H1 (cell line): ENCODE measurements at regions not wholly inside any gene's neighbourhood (a gene's known extent, or its start where the extent isn't known, plus 50 kb on each side); places are given as distances from the start of the nearest gene placed in this dataset.

Experiments used
- BRCA1 ChIP-seq: IDR thresholded peaks from 2 replicates; pipeline ENCODE4 v1.6.1; 2012; ENCODE audit warnings: low read depth, low read length, improper control_type of control experiment
- HDAC6 ChIP-seq: IDR thresholded peaks from one replicate; pipeline ENCODE4 v1.7.1; 2012; ENCODE audit warnings: low read depth, mild to moderate bottlenecking, inconsistent platforms, low read length, moderate library complexity
- RBBP5 ChIP-seq: IDR thresholded peaks from 2 replicates; pipeline ENCODE4 v1.7.1; 2012; ENCODE audit warnings: low read depth, mild to moderate bottlenecking, inconsistent platforms, low read length, moderate library complexity, borderline replicate concordance
- SP2 ChIP-seq: IDR thresholded peaks from 2 replicates; pipeline ENCODE4 v1.6.1; 2012; ENCODE audit warnings: mild to moderate bottlenecking, low read length, inconsistent platforms
- TF ChIP-seq, protein P1 (sequence below): fragments of 300-600 bp; sonication (generic); IDR thresholded peaks from 2 replicates; pipeline ENCODE4 v1.7.1; 2012; ENCODE audit warnings: low read length, moderate library complexity, mild to moderate bottlenecking, inconsistent platforms; ENCODE audit not compliant: insufficient replicate concordance
- TF ChIP-seq, protein P2 (sequence below): IDR thresholded peaks from 2 replicates; pipeline ENCODE4 v1.6.1; 2011; ENCODE audit warnings: low read depth, mild to moderate bottlenecking, low read length; ENCODE audit not compliant: insufficient read depth

DNA sequence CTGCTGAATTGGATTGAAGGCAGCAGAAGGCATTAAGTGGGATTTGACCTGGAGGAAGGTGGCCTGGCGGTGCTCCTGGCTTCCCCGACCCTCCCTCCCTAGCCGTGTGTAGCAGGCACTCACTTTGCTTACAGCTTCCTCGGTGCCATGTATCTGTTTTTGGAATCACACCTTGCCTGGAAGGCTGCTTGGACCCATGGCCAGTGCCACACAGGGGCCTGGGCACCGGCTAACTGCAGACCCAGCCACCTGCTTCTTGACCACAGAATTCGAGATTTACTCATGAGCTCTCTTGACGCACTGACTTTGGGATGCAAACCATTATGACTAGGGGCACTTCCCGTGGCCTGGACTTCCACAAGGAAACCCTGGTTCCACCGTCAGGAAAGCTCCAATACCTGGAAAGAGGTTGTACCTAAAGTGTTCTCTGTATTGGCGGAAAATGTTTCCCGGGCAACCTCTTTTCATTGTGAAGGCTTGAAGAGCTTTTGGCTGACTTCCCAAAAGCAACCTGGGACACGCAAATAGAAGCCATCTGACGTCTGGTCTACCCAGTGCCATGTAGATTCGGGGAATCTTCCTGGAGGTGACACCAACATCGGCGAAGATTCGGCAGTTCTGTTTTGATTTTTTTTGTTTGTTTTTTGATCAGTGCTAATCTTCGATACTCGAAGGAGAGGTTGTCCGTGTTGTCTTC lies 125.6 kb upstream of the RTL1 start (continued):
- TF ChIP-seq, protein P1, sequence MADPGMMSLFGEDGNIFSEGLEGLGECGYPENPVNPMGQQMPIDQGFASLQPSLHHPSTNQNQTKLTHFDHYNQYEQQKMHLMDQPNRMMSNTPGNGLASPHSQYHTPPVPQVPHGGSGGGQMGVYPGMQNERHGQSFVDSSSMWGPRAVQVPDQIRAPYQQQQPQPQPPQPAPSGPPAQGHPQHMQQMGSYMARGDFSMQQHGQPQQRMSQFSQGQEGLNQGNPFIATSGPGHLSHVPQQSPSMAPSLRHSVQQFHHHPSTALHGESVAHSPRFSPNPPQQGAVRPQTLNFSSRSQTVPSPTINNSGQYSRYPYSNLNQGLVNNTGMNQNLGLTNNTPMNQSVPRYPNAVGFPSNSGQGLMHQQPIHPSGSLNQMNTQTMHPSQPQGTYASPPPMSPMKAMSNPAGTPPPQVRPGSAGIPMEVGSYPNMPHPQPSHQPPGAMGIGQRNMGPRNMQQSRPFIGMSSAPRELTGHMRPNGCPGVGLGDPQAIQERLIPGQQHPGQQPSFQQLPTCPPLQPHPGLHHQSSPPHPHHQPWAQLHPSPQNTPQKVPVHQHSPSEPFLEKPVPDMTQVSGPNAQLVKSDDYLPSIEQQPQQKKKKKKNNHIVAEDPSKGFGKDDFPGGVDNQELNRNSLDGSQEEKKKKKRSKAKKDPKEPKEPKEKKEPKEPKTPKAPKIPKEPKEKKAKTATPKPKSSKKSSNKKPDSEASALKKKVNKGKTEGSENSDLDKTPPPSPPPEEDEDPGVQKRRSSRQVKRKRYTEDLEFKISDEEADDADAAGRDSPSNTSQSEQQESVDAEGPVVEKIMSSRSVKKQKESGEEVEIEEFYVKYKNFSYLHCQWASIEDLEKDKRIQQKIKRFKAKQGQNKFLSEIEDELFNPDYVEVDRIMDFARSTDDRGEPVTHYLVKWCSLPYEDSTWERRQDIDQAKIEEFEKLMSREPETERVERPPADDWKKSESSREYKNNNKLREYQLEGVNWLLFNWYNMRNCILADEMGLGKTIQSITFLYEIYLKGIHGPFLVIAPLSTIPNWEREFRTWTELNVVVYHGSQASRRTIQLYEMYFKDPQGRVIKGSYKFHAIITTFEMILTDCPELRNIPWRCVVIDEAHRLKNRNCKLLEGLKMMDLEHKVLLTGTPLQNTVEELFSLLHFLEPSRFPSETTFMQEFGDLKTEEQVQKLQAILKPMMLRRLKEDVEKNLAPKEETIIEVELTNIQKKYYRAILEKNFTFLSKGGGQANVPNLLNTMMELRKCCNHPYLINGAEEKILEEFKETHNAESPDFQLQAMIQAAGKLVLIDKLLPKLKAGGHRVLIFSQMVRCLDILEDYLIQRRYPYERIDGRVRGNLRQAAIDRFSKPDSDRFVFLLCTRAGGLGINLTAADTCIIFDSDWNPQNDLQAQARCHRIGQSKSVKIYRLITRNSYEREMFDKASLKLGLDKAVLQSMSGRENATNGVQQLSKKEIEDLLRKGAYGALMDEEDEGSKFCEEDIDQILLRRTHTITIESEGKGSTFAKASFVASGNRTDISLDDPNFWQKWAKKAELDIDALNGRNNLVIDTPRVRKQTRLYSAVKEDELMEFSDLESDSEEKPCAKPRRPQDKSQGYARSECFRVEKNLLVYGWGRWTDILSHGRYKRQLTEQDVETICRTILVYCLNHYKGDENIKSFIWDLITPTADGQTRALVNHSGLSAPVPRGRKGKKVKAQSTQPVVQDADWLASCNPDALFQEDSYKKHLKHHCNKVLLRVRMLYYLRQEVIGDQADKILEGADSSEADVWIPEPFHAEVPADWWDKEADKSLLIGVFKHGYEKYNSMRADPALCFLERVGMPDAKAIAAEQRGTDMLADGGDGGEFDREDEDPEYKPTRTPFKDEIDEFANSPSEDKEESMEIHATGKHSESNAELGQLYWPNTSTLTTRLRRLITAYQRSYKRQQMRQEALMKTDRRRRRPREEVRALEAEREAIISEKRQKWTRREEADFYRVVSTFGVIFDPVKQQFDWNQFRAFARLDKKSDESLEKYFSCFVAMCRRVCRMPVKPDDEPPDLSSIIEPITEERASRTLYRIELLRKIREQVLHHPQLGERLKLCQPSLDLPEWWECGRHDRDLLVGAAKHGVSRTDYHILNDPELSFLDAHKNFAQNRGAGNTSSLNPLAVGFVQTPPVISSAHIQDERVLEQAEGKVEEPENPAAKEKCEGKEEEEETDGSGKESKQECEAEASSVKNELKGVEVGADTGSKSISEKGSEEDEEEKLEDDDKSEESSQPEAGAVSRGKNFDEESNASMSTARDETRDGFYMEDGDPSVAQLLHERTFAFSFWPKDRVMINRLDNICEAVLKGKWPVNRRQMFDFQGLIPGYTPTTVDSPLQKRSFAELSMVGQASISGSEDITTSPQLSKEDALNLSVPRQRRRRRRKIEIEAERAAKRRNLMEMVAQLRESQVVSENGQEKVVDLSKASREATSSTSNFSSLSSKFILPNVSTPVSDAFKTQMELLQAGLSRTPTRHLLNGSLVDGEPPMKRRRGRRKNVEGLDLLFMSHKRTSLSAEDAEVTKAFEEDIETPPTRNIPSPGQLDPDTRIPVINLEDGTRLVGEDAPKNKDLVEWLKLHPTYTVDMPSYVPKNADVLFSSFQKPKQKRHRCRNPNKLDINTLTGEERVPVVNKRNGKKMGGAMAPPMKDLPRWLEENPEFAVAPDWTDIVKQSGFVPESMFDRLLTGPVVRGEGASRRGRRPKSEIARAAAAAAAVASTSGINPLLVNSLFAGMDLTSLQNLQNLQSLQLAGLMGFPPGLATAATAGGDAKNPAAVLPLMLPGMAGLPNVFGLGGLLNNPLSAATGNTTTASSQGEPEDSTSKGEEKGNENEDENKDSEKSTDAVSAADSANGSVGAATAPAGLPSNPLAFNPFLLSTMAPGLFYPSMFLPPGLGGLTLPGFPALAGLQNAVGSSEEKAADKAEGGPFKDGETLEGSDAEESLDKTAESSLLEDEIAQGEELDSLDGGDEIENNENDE = no peak
- TF ChIP-seq BRCA1 (no peak), HDAC6 (no peak), SP2 (no peak), RBBP5 (no peak)
- TF ChIP-seq, protein P2, sequence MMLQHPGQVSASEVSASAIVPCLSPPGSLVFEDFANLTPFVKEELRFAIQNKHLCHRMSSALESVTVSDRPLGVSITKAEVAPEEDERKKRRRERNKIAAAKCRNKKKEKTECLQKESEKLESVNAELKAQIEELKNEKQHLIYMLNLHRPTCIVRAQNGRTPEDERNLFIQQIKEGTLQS = no peak
- TF ChIP-seq, all 59 proteins: peak for 0
